Fibroblast of pulmonary artery (primary cell): ENCODE measurements at regions not wholly inside any gene's neighbourhood (a gene's known extent, or its start where the extent isn't known, plus 50 kb on each side); places are given as distances from the start of the nearest gene placed in this dataset.

Experiments used
- DNase-seq: peaks from one replicate; pipeline ENCODE4 v3.0.0-alpha.2; 2010; ENCODE audit warnings: low read depth
- H3K4me3 ChIP-seq: replicated peaks from 2 replicates; pipeline ENCODE4 v1.5.1; 2011; ENCODE audit warnings: low read depth, mild to moderate bottlenecking, control low read depth, low read length, moderate library complexity
- TF ChIP-seq, protein P1 (sequence below): IDR thresholded peaks from 2 replicates; pipeline ENCODE4 v1.5.1; 2011; ENCODE audit warnings: mild to moderate bottlenecking, control low read depth, low read length, inconsistent platforms; ENCODE audit errors: missing control alignments

DNA sequence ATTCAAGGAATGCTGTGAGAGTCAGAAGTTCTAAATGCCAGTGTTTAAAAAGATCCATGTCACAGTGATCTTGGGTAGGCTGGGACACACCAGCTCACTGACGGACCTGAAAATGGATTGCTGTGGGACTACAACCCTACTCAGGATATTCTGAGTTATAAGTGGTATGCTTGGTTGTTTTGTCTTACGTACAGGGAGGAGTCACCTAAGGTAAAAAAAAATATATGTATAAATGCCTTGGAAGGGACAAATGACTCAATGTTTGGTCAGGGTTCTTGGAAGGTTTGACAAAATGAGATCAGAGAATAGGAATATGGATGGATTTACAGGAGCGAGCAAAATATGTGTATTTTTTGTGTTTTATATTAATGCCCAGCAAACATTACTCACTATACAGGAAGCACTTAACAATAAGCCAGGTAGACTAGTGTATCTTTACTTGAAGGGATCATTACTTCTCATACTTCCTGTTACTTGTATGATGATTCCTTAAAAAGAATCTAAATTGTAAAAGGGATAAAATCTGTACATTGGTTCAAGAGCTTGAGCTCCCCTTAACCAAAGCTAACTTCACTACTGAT lies 767.3 kb downstream of the GBE1 start:
- no peak for DNase-seq
- TF ChIP-seq, protein P1, sequence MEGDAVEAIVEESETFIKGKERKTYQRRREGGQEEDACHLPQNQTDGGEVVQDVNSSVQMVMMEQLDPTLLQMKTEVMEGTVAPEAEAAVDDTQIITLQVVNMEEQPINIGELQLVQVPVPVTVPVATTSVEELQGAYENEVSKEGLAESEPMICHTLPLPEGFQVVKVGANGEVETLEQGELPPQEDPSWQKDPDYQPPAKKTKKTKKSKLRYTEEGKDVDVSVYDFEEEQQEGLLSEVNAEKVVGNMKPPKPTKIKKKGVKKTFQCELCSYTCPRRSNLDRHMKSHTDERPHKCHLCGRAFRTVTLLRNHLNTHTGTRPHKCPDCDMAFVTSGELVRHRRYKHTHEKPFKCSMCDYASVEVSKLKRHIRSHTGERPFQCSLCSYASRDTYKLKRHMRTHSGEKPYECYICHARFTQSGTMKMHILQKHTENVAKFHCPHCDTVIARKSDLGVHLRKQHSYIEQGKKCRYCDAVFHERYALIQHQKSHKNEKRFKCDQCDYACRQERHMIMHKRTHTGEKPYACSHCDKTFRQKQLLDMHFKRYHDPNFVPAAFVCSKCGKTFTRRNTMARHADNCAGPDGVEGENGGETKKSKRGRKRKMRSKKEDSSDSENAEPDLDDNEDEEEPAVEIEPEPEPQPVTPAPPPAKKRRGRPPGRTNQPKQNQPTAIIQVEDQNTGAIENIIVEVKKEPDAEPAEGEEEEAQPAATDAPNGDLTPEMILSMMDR = no peak
- H3K4me3 ChIP-seq = no peak overlapping the region

- DNase-seq = no peak
- TF ChIP-seq, protein P1 = no peak
- H3K4me3 ChIP-seq = no peak overlapping the region
These were observed 768.1 kb downstream of the GBE1 start for GRCh38 chr3:80993241-80993945.

GRCh38 chr3:80983753-80984152 lies 777.7 kb downstream of the GBE1 start:
- no peak for DNase-seq
- H3K4me3 ChIP-seq = no peak overlapping the region
- TF ChIP-seq, protein P1 = no peak

DNA sequence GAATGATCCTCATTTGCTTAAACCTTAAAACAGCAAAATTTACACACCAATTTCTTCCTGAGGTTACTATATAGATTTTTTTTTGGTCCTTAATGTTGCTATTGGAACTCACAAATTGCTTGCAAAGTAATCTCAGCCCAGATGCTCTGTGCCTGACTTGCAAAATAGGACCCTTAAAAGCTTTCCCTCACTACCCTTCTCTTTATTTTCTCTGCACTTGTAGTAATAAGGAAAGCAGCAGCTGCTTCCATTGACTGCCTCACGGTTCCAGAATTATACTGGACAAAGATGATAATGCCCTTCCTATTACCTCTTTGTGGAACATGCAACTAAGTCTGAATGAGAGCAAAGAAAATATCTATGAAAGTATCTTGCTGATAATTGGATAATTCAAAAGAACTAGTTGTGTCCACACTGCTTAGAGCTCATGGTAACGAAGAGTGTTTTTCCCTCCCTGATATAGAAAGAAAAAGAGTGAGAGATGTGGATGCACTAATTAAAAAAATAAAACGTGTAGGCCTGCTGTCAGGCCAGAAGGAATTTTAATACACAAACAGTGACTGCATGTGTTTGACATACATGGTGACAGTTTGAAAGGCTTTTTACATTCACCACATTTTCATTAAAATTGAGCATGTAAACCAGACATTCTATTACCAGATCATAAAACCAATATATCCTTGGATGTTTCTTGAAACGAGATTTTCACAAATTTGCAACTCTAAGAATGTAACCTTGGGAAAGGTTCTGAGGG lies 783.1 kb downstream of the GBE1 start:
- DNase-seq = no peak
- no peak overlapping the region for H3K4me3 ChIP-seq
- TF ChIP-seq, protein P1 = no peak

- no peak overlapping the region for H3K4me3 ChIP-seq
- TF ChIP-seq, protein P1 = no peak
- no peak for DNase-seq
These were observed 791.2 kb downstream of the GBE1 start for GRCh38 chr3:80970292-80970691.

DNA sequence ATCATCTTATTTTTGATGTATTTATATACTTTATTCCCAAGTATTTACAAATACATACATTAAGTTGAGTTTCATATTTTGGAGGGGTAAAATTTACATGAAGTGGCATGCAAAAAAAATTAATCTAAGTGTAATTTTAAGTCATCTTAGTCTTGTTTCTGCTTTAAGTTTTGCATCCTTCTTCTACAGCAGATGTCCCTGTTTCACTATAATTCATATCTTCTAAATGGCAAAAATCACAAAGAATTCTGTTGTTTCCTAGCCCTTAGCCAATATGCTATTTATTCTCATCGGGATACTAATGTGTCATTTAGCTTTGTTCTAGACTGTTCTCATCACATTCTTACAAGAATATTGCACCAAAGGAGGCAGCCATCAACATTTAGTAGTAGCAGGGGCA lies 831.9 kb downstream of the GBE1 start:
- H3K4me3 ChIP-seq = no peak overlapping the region
- TF ChIP-seq, protein P1 = no peak
- DNase-seq = no peak
